Medulla oblongata (tissue), 1 donor: ENCODE measurements at regions not wholly inside any gene's neighbourhood (a gene's known extent, or its start where the extent isn't known, plus 50 kb on each side); places are given as distances from the start of the nearest gene placed in this dataset.
A peak's percentile ranks its signal among the peaks of the same experiment; 100 is the strongest.

Source experiments
- DNase-seq: peaks from one replicate; pipeline ENCODE4 v3.0.0-alpha.2; 2015; ENCODE audit errors: extremely low spot score

DNA sequence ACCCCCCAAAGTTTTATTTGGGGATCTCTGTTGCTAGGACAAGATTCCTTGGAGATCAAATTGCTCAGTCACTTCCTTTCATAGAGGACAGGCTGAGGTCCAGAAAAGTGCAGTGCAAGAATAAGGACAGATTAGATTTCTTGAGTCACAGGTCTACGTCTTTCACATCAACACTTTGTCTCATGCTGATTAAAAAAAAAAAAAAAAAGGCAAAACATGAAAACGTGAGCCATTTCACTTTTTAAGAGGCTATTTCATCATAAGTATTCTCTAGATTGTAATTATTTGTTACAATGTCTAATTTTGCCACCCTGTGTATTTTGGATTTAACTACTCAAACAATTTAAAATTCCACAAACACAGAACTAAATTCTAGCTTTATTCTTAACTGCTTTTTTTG is 647.0 kb downstream of the TRAM1L1 start:
- DNase-seq: no peak

DNA sequence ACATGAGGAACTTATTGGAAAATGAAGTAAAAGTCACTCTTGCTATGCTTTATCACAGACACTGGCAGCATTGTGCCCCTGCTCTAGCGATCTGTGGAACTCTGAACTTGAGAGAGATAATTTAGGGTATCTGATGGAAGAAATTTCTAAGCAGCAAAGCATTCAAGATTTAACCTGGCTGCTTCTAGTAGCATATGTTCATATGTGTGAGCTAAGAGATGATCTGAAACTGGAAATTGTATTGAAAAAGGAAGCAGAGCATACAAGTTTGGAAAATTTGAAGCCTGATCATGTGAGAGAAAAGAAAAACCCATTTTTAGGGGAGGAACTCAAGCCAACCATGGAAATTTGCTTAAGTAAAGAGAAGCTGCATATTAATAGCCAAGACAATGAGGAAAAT is 657.7 kb downstream of the TRAM1L1 start:
- DNase-seq: no peak

DNA sequence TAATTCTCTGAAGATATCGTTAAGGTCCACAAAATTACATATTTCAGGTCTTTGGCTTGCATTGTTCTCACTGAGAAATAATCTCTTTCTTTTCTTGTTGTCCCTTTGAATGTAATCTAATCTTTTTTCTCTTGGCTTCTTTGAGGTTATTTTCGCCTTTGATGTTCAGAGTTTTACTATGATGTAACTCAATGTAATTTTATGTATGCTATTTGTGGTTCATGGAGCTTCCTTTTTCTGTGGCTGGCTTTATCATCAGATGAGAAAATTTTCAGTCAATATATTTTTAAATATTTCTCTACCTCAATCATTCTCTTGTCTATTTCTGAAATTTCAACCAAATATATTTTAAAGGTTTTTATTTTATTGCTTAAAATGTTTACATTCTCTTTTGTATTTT is 672.2 kb downstream of the TRAM1L1 start:
- DNase-seq: no peak

DNA sequence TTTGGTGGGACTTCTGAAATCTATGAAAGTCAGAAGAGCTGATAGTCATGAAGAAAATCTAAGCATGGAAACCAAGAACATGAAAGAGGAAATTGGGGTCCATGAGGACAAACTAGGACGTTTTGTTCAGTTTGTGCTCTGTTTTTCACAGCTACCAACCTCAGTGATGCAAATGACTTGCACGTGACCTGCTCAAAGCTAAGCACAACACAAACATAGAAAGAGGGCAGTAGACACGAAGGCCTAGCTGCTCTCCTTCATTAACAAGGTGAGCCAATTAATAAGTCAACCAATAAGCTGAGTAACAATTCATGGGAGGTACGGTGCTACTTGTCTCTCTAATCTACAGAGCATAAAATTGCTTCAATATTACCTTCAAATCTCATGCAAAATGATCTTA is 684.1 kb downstream of the TRAM1L1 start:
- DNase-seq: no peak

DNA sequence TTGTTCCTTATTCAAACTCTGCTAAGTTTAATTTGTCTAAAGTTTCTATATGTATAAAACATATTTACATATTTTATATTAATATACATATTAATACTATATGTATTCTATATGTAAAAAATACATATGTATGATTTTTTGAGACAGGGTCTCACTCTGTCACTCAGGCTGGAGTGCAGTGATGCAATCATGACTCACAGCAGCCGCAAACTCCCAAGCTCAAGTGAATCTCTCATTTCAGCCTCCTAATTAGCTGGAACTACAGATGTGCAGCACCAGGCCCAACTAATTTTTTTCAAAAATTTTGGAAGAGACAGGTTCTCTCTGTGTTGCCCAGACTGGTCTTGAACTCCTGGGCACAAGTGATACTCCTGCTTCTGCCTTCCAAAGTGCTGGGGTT is 684.9 kb downstream of the TRAM1L1 start:
- no peak for DNase-seq

DNA sequence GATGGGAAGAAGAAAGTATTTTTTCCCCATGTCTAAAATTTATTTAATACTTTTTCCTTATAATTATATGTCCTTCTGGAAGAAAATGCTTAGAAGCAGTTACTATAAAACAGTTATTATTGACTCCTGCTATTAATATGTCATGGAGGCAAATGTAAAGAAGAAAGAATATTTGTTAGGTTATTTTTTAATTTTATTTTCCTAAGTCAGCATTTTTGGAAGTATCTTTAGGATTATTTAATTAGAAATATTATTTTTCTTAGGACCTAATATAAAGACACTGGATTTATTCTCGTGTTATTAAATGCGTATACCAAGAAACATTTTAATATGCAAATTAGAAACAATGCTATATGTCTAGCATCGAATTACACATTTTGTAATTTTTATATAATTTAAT is 687.7 kb downstream of the TRAM1L1 start:
- DNase-seq: no peak

DNA sequence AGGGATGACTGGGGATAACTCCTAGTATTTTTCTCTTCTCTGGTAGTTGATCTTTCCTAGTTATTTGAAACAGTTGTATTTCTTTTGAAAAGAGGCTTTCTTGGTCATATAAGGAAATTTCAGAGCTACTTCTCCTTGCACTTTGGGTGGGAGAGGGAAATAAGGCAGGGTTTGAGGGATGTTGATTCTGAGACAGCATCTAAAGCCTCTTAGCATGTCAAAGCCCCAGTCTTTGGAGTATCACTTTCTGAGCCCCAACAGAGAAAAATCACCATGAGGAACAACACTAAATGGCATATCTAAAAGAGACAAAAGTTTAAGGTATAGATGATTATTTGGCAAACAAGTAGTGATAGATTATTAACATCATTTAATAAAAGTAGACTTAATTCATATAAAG is 688.1 kb downstream of the TRAM1L1 start:
- no peak for DNase-seq

DNA sequence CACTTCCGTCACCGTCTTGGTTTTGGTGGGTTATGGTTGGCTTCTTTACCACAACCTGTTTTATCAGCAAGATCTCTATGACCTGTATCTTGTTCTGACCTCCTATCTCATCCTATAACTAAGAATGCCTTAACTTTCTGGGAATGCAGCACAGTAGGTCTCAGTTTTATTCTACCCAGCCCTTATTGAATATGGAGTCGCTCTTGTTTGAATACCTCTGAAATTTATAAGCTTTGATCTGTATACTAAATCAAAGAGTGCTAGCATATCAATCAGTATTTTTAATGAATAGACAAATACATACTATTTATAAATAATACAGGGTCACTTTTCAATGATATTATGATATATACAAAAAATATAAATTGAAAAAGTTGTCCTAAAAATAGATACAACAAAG is 690.0 kb downstream of the TRAM1L1 start:
- DNase-seq: no peak

DNA sequence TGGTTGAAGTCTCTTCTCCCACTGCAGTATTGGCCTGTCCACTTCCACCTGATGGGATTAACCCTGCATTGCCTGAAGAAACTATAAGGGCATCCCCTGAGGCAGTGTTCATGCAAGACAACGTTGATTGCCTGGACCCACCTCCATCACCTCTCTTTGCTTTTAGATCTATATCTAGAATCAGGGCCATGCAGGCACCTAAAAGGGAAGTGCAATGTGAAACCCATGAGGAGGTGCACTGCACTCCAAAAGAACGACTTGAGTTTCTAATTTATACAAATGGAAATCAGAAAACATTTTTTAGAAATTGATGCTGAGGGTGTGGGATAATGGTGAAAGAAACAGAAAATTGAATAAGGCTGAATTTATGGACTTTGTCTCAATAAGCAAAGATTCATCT is 694.4 kb downstream of the TRAM1L1 start:
- DNase-seq: no peak

DNA sequence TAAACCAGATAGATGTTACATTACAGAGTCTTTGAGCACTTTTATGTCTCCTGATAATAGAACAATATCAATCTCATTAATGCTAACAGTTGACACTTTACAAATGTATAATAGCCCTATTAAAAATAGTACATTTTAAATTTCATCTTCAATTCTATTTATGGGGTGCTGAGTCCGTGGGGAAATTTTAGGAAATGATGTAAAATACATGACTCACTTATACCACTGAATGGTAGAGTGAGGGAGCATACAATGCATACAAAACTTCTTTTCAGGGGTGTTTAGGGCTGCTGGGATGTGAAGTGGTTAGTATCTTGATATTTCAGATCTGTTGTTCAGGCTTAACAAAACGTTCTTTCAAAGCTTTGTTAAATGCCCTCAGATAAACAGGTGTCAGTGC is 696.2 kb downstream of the TRAM1L1 start:
- no peak for DNase-seq

DNA sequence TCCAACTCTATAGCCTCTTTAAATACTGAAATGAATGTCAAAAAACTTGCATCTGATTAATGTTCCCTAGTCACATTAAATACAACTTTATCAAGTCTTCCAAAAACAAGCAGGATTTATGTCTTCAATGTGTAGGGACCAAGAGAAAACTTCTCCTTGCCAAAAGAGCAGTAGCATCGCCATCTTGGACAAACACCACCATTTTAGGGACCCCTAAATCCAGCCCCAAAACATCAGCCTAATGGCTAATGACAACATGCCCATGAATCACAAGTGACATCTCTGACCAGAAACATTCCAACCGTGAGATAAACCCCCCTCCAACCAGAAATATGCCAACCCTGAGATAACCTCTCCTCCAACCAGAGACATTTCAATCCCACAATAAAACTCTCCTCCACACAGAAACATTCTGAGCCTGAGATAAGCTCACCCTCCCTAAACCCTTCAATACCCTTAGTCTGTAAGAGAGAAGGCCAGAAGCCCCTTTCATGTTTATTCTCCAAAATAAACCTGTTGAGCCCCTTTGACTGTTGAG is 697.4 kb downstream of the TRAM1L1 start:
- no peak for DNase-seq

DNA sequence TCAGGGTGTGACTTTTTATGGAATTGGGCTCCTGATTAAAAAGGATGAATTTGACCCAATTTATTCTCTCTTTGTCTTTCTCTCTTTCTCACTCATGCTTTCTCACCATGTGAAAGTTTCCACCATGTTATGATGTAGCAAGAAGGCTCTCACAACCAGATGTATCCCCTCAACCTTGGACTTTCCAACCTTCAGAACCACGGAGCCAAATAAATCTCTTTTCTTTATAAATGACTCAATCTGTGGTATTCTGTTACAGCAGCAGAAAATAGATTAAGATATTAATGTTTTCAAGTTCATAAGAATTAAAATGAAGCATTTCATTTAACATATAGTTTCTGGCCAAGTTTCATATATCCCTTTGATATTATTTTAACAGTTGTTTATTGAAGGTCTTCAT is 698.5 kb downstream of the TRAM1L1 start:
- DNase-seq: no peak

DNA sequence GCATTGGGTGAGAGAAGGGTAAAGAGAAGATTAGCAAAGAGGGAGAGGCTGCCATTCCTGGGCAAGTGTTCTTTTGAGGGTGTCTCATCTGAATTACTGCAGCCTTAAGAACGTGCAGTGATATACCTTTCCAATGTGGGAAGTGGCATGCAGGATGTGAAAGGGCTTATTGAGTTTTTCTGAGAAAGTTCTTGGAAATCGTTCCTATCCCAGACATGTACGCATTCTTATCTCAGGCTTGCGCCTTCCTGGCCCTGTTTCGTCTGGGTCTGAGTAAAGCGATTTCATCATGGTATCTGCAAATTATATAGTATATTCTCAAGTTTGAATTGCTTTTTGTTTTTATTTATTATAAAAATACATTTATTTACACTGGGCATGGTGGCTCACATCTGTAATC is 699.8 kb downstream of the TRAM1L1 start:
- DNase-seq: no peak

DNA sequence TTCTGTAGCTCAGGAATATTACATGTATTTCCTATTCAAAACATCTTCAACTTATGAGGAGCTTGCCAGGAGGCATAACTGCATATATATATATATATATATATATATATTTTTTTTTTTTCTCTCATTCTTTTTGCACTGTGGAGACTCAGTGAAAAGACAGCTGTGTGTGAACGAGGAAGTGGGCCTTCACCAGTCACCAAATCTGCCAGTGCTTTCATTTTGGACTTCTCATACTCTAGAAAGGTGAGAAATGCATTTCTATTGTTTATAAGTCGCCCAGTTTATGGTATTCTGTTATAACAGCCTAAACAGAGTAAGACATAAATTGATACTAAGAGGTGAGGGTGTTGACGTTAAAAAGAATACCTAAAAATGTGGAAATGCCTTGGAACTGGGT is 710.6 kb downstream of the TRAM1L1 start:
- DNase-seq: no peak

DNA sequence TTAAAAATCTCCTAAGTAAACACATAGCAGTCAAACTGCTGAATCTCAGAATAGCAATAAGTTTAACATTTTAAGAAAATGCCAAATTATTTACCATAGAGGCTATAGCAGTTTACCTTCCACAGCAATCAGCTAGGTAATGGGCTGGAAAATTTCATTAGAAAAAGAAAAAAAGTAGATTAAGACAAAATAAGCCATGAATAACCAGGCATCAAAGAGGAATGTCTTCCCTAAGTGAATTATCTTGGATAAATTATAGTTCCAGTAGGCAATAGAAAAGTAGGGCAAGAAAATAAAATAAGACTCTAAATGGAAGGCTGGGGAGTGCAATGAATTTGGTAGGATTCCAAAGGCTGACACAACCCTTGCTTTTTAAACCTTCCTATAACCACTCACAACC is 722.8 kb downstream of the TRAM1L1 start:
- DNase-seq: no peak

DNA sequence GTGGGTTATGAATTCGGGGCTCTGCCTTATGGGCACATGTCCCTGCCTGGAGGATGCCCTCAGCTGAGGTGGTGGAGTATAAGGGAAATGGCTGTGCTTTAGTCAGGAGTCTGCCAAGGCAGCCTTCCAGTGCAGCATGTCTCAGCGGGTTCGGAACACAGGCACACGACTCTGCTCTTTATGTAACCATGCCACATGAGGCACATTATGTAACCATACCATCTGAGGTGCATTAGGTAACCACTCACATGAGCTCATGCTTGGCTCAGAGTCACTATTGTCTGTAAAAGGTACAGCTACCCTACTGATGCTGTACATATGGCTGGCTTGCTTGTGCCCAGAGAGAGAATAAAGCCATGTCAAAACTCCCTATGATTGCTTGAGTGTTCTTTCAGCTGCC is 723.6 kb downstream of the TRAM1L1 start:
- no peak for DNase-seq

DNA sequence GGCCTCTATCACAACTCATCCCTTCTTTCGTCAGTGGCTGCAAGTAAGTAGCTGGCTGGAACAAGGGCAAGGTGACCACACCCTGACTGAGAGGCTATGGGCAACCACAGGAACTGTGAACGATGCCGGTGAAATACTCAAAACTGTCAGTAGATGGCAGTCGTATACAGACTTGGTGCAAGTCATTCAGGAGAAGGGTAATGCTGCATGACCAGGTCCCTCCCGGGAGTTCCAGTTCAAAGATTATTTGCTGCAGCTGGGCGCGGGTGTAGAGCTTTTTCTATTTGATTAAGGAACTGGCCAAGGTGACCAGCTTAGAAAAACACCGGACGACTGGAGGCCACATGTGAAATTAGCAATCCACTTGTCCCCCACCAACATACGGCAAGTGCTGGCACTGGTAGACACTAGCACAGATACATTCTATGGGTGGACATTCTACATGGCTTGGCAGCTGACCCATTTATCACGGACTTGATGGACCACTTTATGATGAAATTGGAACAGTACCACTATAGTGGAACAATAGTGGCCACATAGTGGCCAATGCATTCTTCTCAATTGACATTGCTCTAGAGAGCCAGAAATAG is 726.6 kb downstream of the TRAM1L1 start:
- DNase-seq: peak; percentile 28

DNA sequence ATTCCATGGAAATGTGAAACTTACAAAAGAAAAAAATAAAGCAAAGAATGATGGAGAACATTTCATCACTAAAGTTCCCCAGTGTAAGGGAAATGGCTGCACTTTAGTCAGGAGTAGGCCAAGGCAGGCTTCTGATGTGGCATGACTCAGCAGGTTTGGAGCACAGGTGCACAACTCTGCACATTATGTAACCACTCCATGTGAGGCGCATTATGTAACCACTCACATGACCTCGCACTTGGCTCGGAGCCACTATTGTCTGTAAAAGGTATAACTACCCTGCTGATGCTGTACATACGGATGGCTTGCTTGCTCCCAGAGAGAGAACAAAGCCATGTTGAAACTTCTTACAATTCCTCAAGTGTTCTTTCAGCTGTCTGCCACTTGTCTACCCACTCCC is 727.6 kb downstream of the TRAM1L1 start:
- DNase-seq: no peak

DNA sequence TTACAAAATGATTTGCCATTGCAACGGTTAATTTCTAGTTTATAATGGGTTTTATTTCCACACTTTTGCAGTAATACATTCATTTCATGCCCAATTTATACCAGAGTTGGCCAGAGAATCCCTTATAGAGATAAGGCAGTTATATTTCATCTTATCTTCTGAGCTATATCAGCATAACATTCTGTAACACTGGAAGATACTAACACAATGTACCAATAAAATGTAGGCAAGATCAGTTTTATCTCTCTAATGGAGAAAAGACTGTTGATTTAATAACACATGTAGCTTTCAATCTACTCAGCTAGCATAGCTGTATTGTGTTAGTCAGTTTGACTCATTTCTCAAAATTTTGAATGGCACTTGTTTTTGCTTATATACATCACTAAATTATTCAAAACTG is 738.6 kb downstream of the TRAM1L1 start:
- DNase-seq: no peak

DNA sequence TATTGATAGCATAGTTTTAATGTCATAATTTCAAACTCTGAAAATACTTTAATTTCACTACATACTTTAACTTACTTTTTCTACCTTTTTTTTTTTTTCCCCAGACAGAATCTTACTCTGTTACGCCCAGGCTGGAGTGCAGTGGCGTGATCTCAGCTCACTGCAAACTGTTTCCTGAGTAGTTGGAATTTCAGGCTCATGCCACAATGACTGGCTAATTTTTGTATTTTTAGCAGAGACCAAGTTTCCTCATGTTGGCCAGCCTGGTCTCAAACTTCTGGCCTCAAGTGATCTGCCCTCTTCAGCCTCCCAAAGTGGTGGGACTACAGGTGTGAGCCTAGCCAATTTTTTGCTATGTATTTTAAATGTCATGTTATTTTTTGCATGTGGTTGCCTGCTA is 741.6 kb downstream of the TRAM1L1 start:
- no peak for DNase-seq

DNA sequence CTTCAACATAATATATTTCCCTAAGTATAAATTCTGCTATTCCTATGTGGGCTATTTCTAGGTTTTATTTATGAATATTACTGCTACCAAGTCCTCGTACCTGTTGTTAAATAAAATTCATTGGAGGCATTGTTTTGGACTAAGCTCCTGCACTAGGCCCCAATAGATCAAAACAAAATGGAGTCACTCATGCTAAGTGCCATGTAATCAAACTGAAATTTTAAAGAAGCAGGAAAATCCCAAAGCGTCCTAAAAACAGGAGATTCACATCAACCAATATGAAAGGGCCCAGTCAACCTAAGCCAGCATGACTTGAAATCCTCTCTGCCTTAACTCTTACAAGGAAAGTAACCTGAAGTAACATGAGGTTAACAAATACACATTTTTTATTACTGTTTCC is 743.2 kb downstream of the TRAM1L1 start:
- DNase-seq: no peak

DNA sequence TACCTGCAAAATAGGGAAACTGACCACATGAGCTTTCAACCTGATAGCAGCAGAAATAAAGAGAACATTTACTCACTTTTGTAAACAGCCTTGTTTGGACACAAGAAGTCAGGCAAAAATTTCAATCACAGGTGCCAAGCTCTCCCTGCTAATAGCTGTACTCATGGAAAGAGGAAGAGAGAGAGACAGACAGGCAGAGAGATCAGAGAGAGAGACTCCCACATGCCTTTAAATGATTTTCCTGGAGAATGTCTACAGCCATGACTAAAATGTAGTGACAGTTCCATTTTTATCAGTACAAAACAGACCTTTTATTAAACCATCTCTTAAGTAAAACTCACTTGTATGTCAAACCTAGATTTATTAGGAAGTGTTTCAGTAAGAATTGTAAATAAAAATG is 752.9 kb downstream of the TRAM1L1 start:
- DNase-seq: no peak

DNA sequence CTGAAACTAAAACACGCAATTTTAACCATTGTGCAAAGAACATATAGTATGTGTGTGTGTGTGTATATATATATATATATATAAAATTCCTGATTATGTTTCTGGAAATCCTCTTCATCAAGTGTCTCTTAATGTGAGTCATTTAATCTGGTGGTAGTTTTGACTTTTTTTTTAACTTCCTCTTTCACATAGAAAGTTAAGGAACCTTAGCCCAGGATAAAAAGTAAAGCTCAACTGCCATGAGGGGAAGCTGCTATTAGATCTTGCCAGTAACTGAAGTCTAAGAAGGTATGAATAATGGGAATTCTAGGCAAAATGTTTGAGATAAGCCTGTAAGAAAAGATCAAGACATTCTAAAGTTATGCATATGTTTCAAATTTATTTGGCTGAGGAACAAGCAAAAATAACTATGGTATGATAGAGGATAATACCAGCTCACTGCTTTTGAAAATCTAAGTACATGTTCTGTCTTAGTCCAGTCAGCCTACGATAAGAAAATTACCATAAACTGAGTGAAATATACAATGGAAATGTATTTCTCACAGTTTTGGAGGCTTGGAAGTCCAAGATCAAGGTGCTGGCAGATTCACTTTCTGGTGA is 757.0 kb downstream of the TRAM1L1 start:
- no peak for DNase-seq

DNA sequence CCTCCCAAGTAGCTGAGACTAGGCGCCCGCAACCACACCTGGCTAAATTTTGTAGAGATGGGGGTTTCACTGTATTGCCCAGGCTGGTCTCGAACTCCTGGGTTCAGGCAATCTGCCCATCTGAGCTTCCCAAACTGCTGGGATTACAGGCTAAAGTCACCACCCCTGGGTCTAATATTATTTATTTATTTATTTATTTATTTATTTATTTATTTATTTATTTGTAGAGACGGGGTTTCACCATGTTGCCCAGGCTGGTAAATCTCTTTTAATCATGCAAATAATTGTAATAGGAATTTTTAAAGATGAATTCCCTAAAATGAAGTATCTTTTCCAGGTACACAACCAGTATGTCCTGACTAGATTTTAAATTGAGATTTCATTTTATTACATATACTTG is 761.8 kb downstream of the TRAM1L1 start:
- DNase-seq: no peak
